Immature natural killer cell (primary cell): ENCODE measurements at regions not wholly inside any gene's neighbourhood (a gene's known extent, or its start where the extent isn't known, plus 50 kb on each side); places are given as distances from the start of the nearest gene placed in this dataset.

Experiments used
- DNase-seq, 3 donors: peaks; one replicate each; pipeline ENCODE4 v3.0.0; 2022; ENCODE audit warnings: mixed read lengths in 1 of 3
- H3K27ac Mint-ChIP-seq, 6 donors: one replicate each; pipeline ENCODE4 v1.8.0; 2020; ENCODE audit warnings: mixed read lengths in 6 of 6, mild to moderate bottlenecking in 5 of 6, inconsistent platforms in 4 of 6, moderate library complexity in 3 of 6
- H3K27me3 Mint-ChIP-seq, 3 donors: one replicate each; pipeline ENCODE4 v1.8.0; 2020 to 2021; ENCODE audit warnings: low read depth in 3 of 3, mild to moderate bottlenecking in 3 of 3, mixed read lengths in 3 of 3, moderate library complexity in 3 of 3, inconsistent platforms in 1 of 3
- H3K36me3 Mint-ChIP-seq, 3 donors: one replicate each; pipeline ENCODE4 v1.8.0; 2020; ENCODE audit warnings: mixed read lengths in 3 of 3, inconsistent platforms in 2 of 3, mild to moderate bottlenecking in 2 of 3
- H3K4me1 Mint-ChIP-seq, 2 donors: one replicate each; pipeline ENCODE4 v1.8.0; 2020; ENCODE audit warnings: inconsistent platforms in 2 of 2, mild to moderate bottlenecking in 2 of 2, mixed read lengths in 2 of 2, moderate library complexity in 1 of 2
- H3K4me3 Mint-ChIP-seq, 5 donors: one replicate each; pipeline ENCODE4 v1.8.0; 2020; ENCODE audit warnings: mild to moderate bottlenecking in 5 of 5, mixed read lengths in 5 of 5, inconsistent platforms in 3 of 5, moderate library complexity in 3 of 5
- H3K9me3 Mint-ChIP-seq, 6 donors: one replicate each; pipeline ENCODE4 v1.8.0; 2020; ENCODE audit warnings: mild to moderate bottlenecking in 6 of 6, mixed read lengths in 6 of 6, inconsistent platforms in 4 of 6, moderate library complexity in 3 of 6

GRCh38 chr10:123549761-123550454, 116.2 kb upstream of the GPR26 start:
- no peak overlapping the region for H3K4me3 Mint-ChIP-seq
- no peaks in the 10 kb centered on the region for H3K36me3 Mint-ChIP-seq
- H3K27me3 Mint-ChIP-seq, result peaks cover 0 to 7% (median 4%) of the 10 kb centered on the region in 3 donors
- no peak overlapping the region for H3K27ac Mint-ChIP-seq
- DNase-seq, result no peak
- H3K9me3 Mint-ChIP-seq, result peaks cover 0 to 6% (median 0%) of the 10 kb centered on the region in 6 donors
- H3K4me1 Mint-ChIP-seq, result no peaks in the 10 kb centered on the region

GRCh38 chr10:123550675-123551096, 115.5 kb upstream of the GPR26 start:
- DNase-seq, result no peak
- Mint-ChIP-seq H3K27ac (no peak overlapping the region), H3K4me3 (no peak overlapping the region), H3K27me3 (peaks cover 0 to 7% (median 3%) of the 10 kb centered on the region in 3 donors), H3K4me1 (no peaks in the 10 kb centered on the region), H3K36me3 (no peaks in the 10 kb centered on the region), H3K9me3 (peaks cover 0 to 4% (median 0%) of the 10 kb centered on the region in 6 donors)

GRCh38 chr10:123551259-123551658, 114.9 kb upstream of the GPR26 start:
- Mint-ChIP-seq H3K27ac (no peak overlapping the region), H3K9me3 (peaks cover 0 to 2% (median 0%) of the 10 kb centered on the region in 6 donors), H3K27me3 (peaks cover 0 to 7% (median 5%) of the 10 kb centered on the region in 3 donors), H3K4me3 (no peak overlapping the region), H3K4me1 (no peaks in the 10 kb centered on the region), H3K36me3 (no peaks in the 10 kb centered on the region)
- no peak for DNase-seq

GRCh38 chr10:123552760-123553554, 113.2 kb upstream of the GPR26 start:
- H3K9me3 Mint-ChIP-seq, result peaks cover 0 to under 1% (median 0%) of the 10 kb centered on the region in 6 donors
- H3K4me1 Mint-ChIP-seq, result no peaks in the 10 kb centered on the region
- H3K4me3 Mint-ChIP-seq, result no peak overlapping the region
- H3K36me3 Mint-ChIP-seq, result no peaks in the 10 kb centered on the region
- peaks cover 0 to 5% (median 4%) of the 10 kb centered on the region in 3 donors for H3K27me3 Mint-ChIP-seq
- H3K27ac Mint-ChIP-seq, result no peak overlapping the region
- DNase-seq, result no peak

- peaks cover 0 to 8% (median 4%) of the 10 kb centered on the region in 3 donors for H3K27me3 Mint-ChIP-seq
- no peaks in the 10 kb centered on the region for H3K36me3 Mint-ChIP-seq
- H3K4me1 Mint-ChIP-seq, result no peaks in the 10 kb centered on the region
- no peak overlapping the region for H3K27ac Mint-ChIP-seq
- H3K4me3 Mint-ChIP-seq, result no peak overlapping the region
- H3K9me3 Mint-ChIP-seq, result no peaks in the 10 kb centered on the region
- no peak for DNase-seq
Measured at GRCh38 chr10:123553810-123554430, 112.2 kb upstream of the GPR26 start.

GRCh38 chr10:123554656-123555055, 111.5 kb upstream of the GPR26 start:
- Mint-ChIP-seq H3K36me3 (no peaks in the 10 kb centered on the region), H3K4me3 (no peak overlapping the region), H3K4me1 (no peaks in the 10 kb centered on the region), H3K9me3 (peaks cover 0 to 2% (median 0%) of the 10 kb centered on the region in 6 donors), H3K27ac (no peak overlapping the region), H3K27me3 (peaks cover 0 to 10% (median 4%) of the 10 kb centered on the region in 3 donors)
- DNase-seq, result no peak

GRCh38 chr10:123555616-123556015, 110.5 kb upstream of the GPR26 start:
- H3K4me1 Mint-ChIP-seq, result no peaks in the 10 kb centered on the region
- peaks cover 0 to 10% (median 3%) of the 10 kb centered on the region in 3 donors for H3K27me3 Mint-ChIP-seq
- H3K9me3 Mint-ChIP-seq, result peaks cover 0 to 2% (median 0%) of the 10 kb centered on the region in 6 donors
- H3K4me3 Mint-ChIP-seq, result no peak overlapping the region
- no peak overlapping the region for H3K27ac Mint-ChIP-seq
- no peaks in the 10 kb centered on the region for H3K36me3 Mint-ChIP-seq
- no peak for DNase-seq

- Mint-ChIP-seq H3K9me3 (peaks cover 0 to 2% (median 0%) of the 10 kb centered on the region in 6 donors), H3K27me3 (peaks cover 0 to 10% (median 0%) of the 10 kb centered on the region in 3 donors), H3K4me3 (no peak overlapping the region), H3K36me3 (no peaks in the 10 kb centered on the region), H3K27ac (no peak overlapping the region), H3K4me1 (no peaks in the 10 kb centered on the region)
- no peak for DNase-seq
Measured at GRCh38 chr10:123556049-123556448, 110.1 kb upstream of the GPR26 start.

GRCh38 chr10:123556736-123557135, 109.4 kb upstream of the GPR26 start:
- Mint-ChIP-seq H3K4me1 (no peaks in the 10 kb centered on the region), H3K9me3 (peaks cover 0 to 2% (median 0%) of the 10 kb centered on the region in 6 donors), H3K27ac (no peak overlapping the region), H3K4me3 (no peak overlapping the region), H3K36me3 (no peaks in the 10 kb centered on the region), H3K27me3 (peaks cover 0 to 7% (median 0%) of the 10 kb centered on the region in 3 donors)
- no peak for DNase-seq

GRCh38 chr10:123557366-123558108, 108.6 kb upstream of the GPR26 start:
- no peak for DNase-seq
- H3K36me3 Mint-ChIP-seq, result no peaks in the 10 kb centered on the region
- no peak overlapping the region for H3K4me3 Mint-ChIP-seq
- peaks cover 0 to 2% (median 0%) of the 10 kb centered on the region in 6 donors for H3K9me3 Mint-ChIP-seq
- H3K4me1 Mint-ChIP-seq, result no peaks in the 10 kb centered on the region
- H3K27me3 Mint-ChIP-seq, result peaks cover 0 to 7% (median 0%) of the 10 kb centered on the region in 3 donors
- H3K27ac Mint-ChIP-seq, result no peak overlapping the region

- Mint-ChIP-seq H3K4me1 (no peaks in the 10 kb centered on the region), H3K36me3 (no peaks in the 10 kb centered on the region), H3K4me3 (no peak overlapping the region), H3K9me3 (peaks cover 0 to 2% (median 0%) of the 10 kb centered on the region in 6 donors), H3K27me3 (peaks cover 0 to 7% (median 0%) of the 10 kb centered on the region in 3 donors), H3K27ac (no peak overlapping the region)
- DNase-seq, result no peak
Measured at GRCh38 chr10:123558651-123559050, 107.5 kb upstream of the GPR26 start.

GRCh38 chr10:123559066-123559822, 106.9 kb upstream of the GPR26 start:
- peak; percentile 33 to 43 (median 42) for DNase-seq
- Mint-ChIP-seq H3K27ac (no peak overlapping the region), H3K9me3 (peaks cover 0 to 2% (median 0%) of the 10 kb centered on the region in 6 donors), H3K36me3 (no peaks in the 10 kb centered on the region), H3K4me3 (no peak overlapping the region), H3K27me3 (peaks cover 0 to 7% (median 0%) of the 10 kb centered on the region in 3 donors), H3K4me1 (no peaks in the 10 kb centered on the region)

GRCh38 chr10:123559823-123560092, 106.4 kb upstream of the GPR26 start:
- peaks cover 0 to 7% (median 0%) of the 10 kb centered on the region in 3 donors for H3K27me3 Mint-ChIP-seq
- peaks cover 0 to 2% (median 0%) of the 10 kb centered on the region in 6 donors for H3K9me3 Mint-ChIP-seq
- H3K27ac Mint-ChIP-seq, result no peak overlapping the region
- no peaks in the 10 kb centered on the region for H3K36me3 Mint-ChIP-seq
- no peak for DNase-seq
- H3K4me3 Mint-ChIP-seq, result no peak overlapping the region
- no peaks in the 10 kb centered on the region for H3K4me1 Mint-ChIP-seq
